Loucy (cell line): ENCODE measurements at regions not wholly inside any gene's neighbourhood (a gene's known extent, or its start where the extent isn't known, plus 50 kb on each side); places are given as distances from the start of the nearest gene placed in this dataset.

Experiments
- H2AFZ ChIP-seq: fragments of 200-600 bp; sonication (generic); 2 replicates; pipeline ENCODE4 v1.6.0; 2016; ENCODE audit warnings: antibody characterized with exemption, mild to moderate bottlenecking, low read length, moderate library complexity
- H3F3A ChIP-seq: fragments of 200-600 bp; 2 replicates; pipeline ENCODE4 v1.6.0; 2016; ENCODE audit warnings: antibody characterized with exemption, low read depth, mild to moderate bottlenecking
- H3K27me3 ChIP-seq: fragments of 200-600 bp; sonication (generic); 2 replicates; pipeline ENCODE4 v1.6.1; 2014; ENCODE audit warnings: low read length, mild to moderate bottlenecking; ENCODE audit not compliant: insufficient read depth, poor library complexity, severe bottlenecking
- H3K36me3 ChIP-seq: fragments of 200-600 bp; sonication (generic); 2 replicates; pipeline ENCODE4 v1.6.1; 2016; ENCODE audit warnings: low read length; ENCODE audit not compliant: insufficient read depth
- H3K4me1 ChIP-seq: fragments of 200-600 bp; sonication (generic); 2 replicates; pipeline ENCODE4 v1.5.1; 2014; ENCODE audit warnings: low read length, mild to moderate bottlenecking; ENCODE audit not compliant: insufficient read depth, poor library complexity, severe bottlenecking
- H3K4me2 ChIP-seq: fragments of 200-600 bp; sonication (generic); 2 replicates; pipeline ENCODE4 v1.6.0; 2014; ENCODE audit warnings: antibody characterized with exemption, low read length, low read depth, mild to moderate bottlenecking; ENCODE audit not compliant: poor library complexity, severe bottlenecking
- H3K4me3 ChIP-seq: fragments of 200-600 bp; sonication (generic); 2 replicates; pipeline ENCODE4 v1.5.1; 2014; ENCODE audit warnings: low read length, mild to moderate bottlenecking, mixed read lengths; ENCODE audit not compliant: poor library complexity, severe bottlenecking
- H3K79me2 ChIP-seq: fragments of 200-600 bp; sonication (generic); 2 replicates; pipeline ENCODE4 v1.6.1; 2014; ENCODE audit warnings: low read length; ENCODE audit not compliant: insufficient read depth
- H3K9ac ChIP-seq: fragments of 200-600 bp; sonication (generic); 2 replicates; pipeline ENCODE4 v1.6.0; 2014; ENCODE audit warnings: mild to moderate bottlenecking, low read depth, low read length, moderate library complexity; ENCODE audit not compliant: poor library complexity, severe bottlenecking
- H3K9me2 ChIP-seq: fragments of 200-600 bp; sonication (generic); replicated peaks from 2 replicates; pipeline ENCODE4 v1.6.1; 2016; ENCODE audit warnings: low read depth, low read length, mixed read lengths
- H3K9me3 ChIP-seq: fragments of 200-600 bp; sonication (generic); 2 replicates; pipeline ENCODE4 v1.6.1; 2014; ENCODE audit warnings: mild to moderate bottlenecking, antibody characterized with exemption, low read length, low read depth; ENCODE audit not compliant: insufficient read depth
- H4K20me1 ChIP-seq: fragments of 200-600 bp; sonication (generic); 2 replicates; pipeline ENCODE4 v1.6.0; 2014; ENCODE audit warnings: antibody characterized with exemption, low read length, mild to moderate bottlenecking; ENCODE audit not compliant: insufficient read depth, poor library complexity, severe bottlenecking
- CTCF ChIP-seq: fragments of 200-600 bp; sonication (generic); conservative IDR thresholded peaks from 2 replicates; pipeline ENCODE4 v1.5.1; 2014; ENCODE audit warnings: mild to moderate bottlenecking, antibody characterized with exemption, low read length
- EZH2phosphoT487 ChIP-seq: fragments of 200-600 bp; IDR thresholded peaks from 2 replicates; pipeline ENCODE4 v1.6.1; 2018; ENCODE audit warnings: antibody characterized with exemption, mild to moderate bottlenecking, moderate library complexity, borderline replicate concordance

GRCh38 chr16:7026639-7027038 is 306.0 kb upstream of the RBFOX1 start:
- H3K4me2 ChIP-seq: no peak overlapping the region
- H3K9ac ChIP-seq: no peak overlapping the region
- H3K27me3 ChIP-seq: no peaks in the 10 kb centered on the region
- no peaks in the 10 kb centered on the region for H3K4me1 ChIP-seq
- TF ChIP-seq EZH2phosphoT487 (no peak), CTCF (no peak)
- H2AFZ ChIP-seq: no peak overlapping the region
- no peaks in the 10 kb centered on the region for H4K20me1 ChIP-seq
- H3K9me3 ChIP-seq: no peaks in the 10 kb centered on the region
- H3K9me2 ChIP-seq: no peaks in the 10 kb centered on the region
- H3K79me2 ChIP-seq: no peaks in the 10 kb centered on the region
- no peaks in the 10 kb centered on the region for H3K36me3 ChIP-seq
- no peak overlapping the region for H3K4me3 ChIP-seq
- no peaks in the 10 kb centered on the region for H3F3A ChIP-seq

GRCh38 chr16:7025616-7026190 is 306.9 kb upstream of the RBFOX1 start:
- Histone ChIP-seq H3F3A (no peaks in the 10 kb centered on the region), H3K79me2 (no peaks in the 10 kb centered on the region), H3K27me3 (no peaks in the 10 kb centered on the region), H3K9ac (no peak overlapping the region), H3K4me3 (no peak overlapping the region), H3K4me1 (no peaks in the 10 kb centered on the region), H3K9me2 (no peaks in the 10 kb centered on the region), H3K9me3 (no peaks in the 10 kb centered on the region), H2AFZ (no peak overlapping the region), H4K20me1 (no peaks in the 10 kb centered on the region), H3K4me2 (no peak overlapping the region), H3K36me3 (no peaks in the 10 kb centered on the region)
- TF ChIP-seq CTCF (peak; percentile 50), EZH2phosphoT487 (no peak)

GRCh38 chr16:7021653-7022275 is 310.9 kb upstream of the RBFOX1 start:
- TF ChIP-seq EZH2phosphoT487 (no peak), CTCF (no peak)
- Histone ChIP-seq H3K9me2 (no peaks in the 10 kb centered on the region), H3K27me3 (no peaks in the 10 kb centered on the region), H3F3A (no peaks in the 10 kb centered on the region), H3K4me3 (no peak overlapping the region), H3K9ac (no peak overlapping the region), H2AFZ (no peak overlapping the region), H4K20me1 (no peaks in the 10 kb centered on the region), H3K9me3 (no peaks in the 10 kb centered on the region), H3K79me2 (no peaks in the 10 kb centered on the region), H3K4me2 (no peak overlapping the region), H3K36me3 (no peaks in the 10 kb centered on the region), H3K4me1 (no peaks in the 10 kb centered on the region)
